H1 (cell line): ENCODE measurements at regions not wholly inside any gene's neighbourhood (a gene's known extent, or its start where the extent isn't known, plus 50 kb on each side); places are given as distances from the start of the nearest gene placed in this dataset.

Experiments
- CTCF ChIA-PET: fragments of 300-600 bp; sonication (Branson Sonifier 250); formaldehyde crosslinking; loops from one replicate; lab custom pipeline; 2021; ENCODE audit not compliant: partially characterized antibody; lab: Charles Lee
- POLR2A ChIA-PET: fragments of 300-600 bp; sonication (Branson Sonifier 250); formaldehyde crosslinking; loops from one replicate; lab custom pipeline; 2021; ENCODE audit warnings: inconsistent platforms; ENCODE audit not compliant: partially characterized antibody; lab: Charles Lee
- DNase-seq, 2 experiments: peaks; one replicate each; pipeline versions ENCODE4 v3.0.0 to v3.0.0-alpha.2; 2010 to 2022; ENCODE audit warnings: low spot score in 2 of 2, low read depth in 1 of 2, mixed read lengths in 1 of 2
- FAIRE-seq: peaks from 2 replicates; lab custom pipeline; 2011; peaks lifted over from hg19 to GRCh38; lab: Jason Lieb, UNC
- H2AFZ ChIP-seq: 2 replicates; pipeline ENCODE4 v1.8.1; 2012; ENCODE audit warnings: low read length, inconsistent platforms
- H2AK5ac ChIP-seq: 2 replicates; pipeline ENCODE4 v1.6.1; 2013; ENCODE audit warnings: low read depth, low read length
- H2BK120ac ChIP-seq: replicated peaks from 2 replicates; pipeline ENCODE3; 2013; ENCODE audit warnings: low read depth, low read length, inconsistent platforms
- H2BK12ac ChIP-seq: 2 replicates; pipeline ENCODE4 v1.6.1; 2013; ENCODE audit warnings: low read depth, low read length
- H2BK15ac ChIP-seq: 2 replicates; pipeline ENCODE4 v1.6.1; 2013; ENCODE audit warnings: low read length
- H2BK20ac ChIP-seq: 2 replicates; pipeline ENCODE4 v1.6.1; 2013; ENCODE audit warnings: low read length
- H2BK5ac ChIP-seq: 2 replicates; pipeline ENCODE4 v1.6.1; 2013; ENCODE audit warnings: low read depth, low read length
- H3K14ac ChIP-seq: 2 replicates; pipeline ENCODE4 v1.6.1; 2013; ENCODE audit warnings: inconsistent platforms; ENCODE audit not compliant: insufficient read length
- H3K18ac ChIP-seq: 2 replicates; pipeline ENCODE4 v1.6.1; 2013; ENCODE audit warnings: low read length; ENCODE audit errors: extremely low read depth
- H3K23ac ChIP-seq: 2 replicates; pipeline ENCODE4 v1.6.1; 2013; ENCODE audit warnings: inconsistent platforms; ENCODE audit not compliant: insufficient read length
- H3K23me2 ChIP-seq: 2 replicates; pipeline ENCODE4 v1.6.1; 2013; ENCODE audit warnings: low read depth, low read length
- H3K27ac ChIP-seq: 2 replicates; pipeline ENCODE4 v1.6.1; 2011; ENCODE audit warnings: low read depth, low read length, inconsistent platforms
- H3K27me3 ChIP-seq, 4 experiments: replicated peaks in 1 of 4; 1 replicate in 1 of 4; 2 replicates in 3 of 4; pipeline versions ENCODE4 v1.6.1 to v1.8.1; 2011 to 2013; ENCODE audit warnings: low read length in 3 of 4, mild to moderate bottlenecking in 3 of 4, inconsistent platforms in 2 of 4, mixed read lengths in 2 of 4, moderate library complexity in 1 of 4; ENCODE audit not compliant: control insufficient read depth in 3 of 4, insufficient read depth in 3 of 4; ENCODE audit errors: extremely low read depth in 1 of 4
- H3K36me3 ChIP-seq, 4 experiments: 2 replicates each; pipeline versions ENCODE4 v1.6.1 to v1.8.1; 2011 to 2013; ENCODE audit warnings: mild to moderate bottlenecking in 4 of 4, low read length in 3 of 4, moderate library complexity in 2 of 4, control low read depth in 1 of 4, inconsistent platforms in 1 of 4; ENCODE audit not compliant: insufficient read depth in 4 of 4, control insufficient read depth in 2 of 4
- H3K4ac ChIP-seq: replicated peaks from 2 replicates; pipeline ENCODE3; 2013; ENCODE audit warnings: low read length, low read depth, mixed read lengths, inconsistent platforms; ENCODE audit not compliant: insufficient read length
- H3K4me1 ChIP-seq, 4 experiments: replicated peaks in 1 of 4; 1 replicate in 1 of 4; 2 replicates in 3 of 4; pipeline versions ENCODE4 v1.6.1 to v1.8.1; 2011 to 2013; ENCODE audit warnings: low read length in 3 of 4, inconsistent platforms in 2 of 4, mixed read lengths in 1 of 4; ENCODE audit not compliant: insufficient read depth in 4 of 4, control insufficient read depth in 3 of 4
- H3K4me2 ChIP-seq, 2 experiments: 2 replicates each; pipeline versions ENCODE4 v1.6.1 to v1.8.1; 2011 to 2013; ENCODE audit warnings: low read depth in 2 of 2, low read length in 2 of 2, control low read depth in 1 of 2, inconsistent platforms in 1 of 2, mild to moderate bottlenecking in 1 of 2; ENCODE audit not compliant: insufficient read depth in 1 of 2
- H3K4me3 ChIP-seq, 4 experiments: fragments of 200-600, 300-600 bp in 1 of 4; sonication (generic), shearing (Covaris generic), sonication (Bioruptor Twin) in 1 of 4; 2 replicates each; pipeline versions ENCODE4 v1.5.1 to v1.8.1; 2011 to 2016; ENCODE audit warnings: low read length in 4 of 4, low read depth in 3 of 4, control low read depth in 2 of 4, inconsistent platforms in 2 of 4, mild to moderate bottlenecking in 2 of 4, mixed read lengths in 1 of 4, moderate library complexity in 1 of 4; ENCODE audit not compliant: insufficient read depth in 2 of 4; ENCODE audit errors: extremely low read depth in 1 of 4
- H3K56ac ChIP-seq: replicated peaks from 2 replicates; pipeline ENCODE3; 2013; ENCODE audit warnings: low read depth, mild to moderate bottlenecking, mixed read lengths, low read length, inconsistent platforms; ENCODE audit not compliant: insufficient read length
- H3K79me1 ChIP-seq: 2 replicates; pipeline ENCODE4 v1.6.1; 2013; ENCODE audit warnings: low read depth, low read length, control low read depth
- H3K79me2 ChIP-seq, 2 experiments: 2 replicates each; pipeline versions ENCODE4 v1.6.1 to v1.8.1; 2012 to 2013; ENCODE audit warnings: low read length in 2 of 2, mild to moderate bottlenecking in 2 of 2, inconsistent platforms in 1 of 2; ENCODE audit not compliant: insufficient read depth in 2 of 2, control insufficient read depth in 1 of 2
- H3K9ac ChIP-seq, 4 experiments: replicated peaks in 1 of 4; 1 replicate in 1 of 4; 2 replicates in 3 of 4; pipeline versions ENCODE4 v1.6.1 to v1.8.1; 2011 to 2013; ENCODE audit warnings: low read depth in 3 of 4, low read length in 3 of 4, control low read depth in 2 of 4, mild to moderate bottlenecking in 2 of 4, moderate library complexity in 2 of 4, inconsistent platforms in 1 of 4; ENCODE audit errors: extremely low read depth in 1 of 4
- H3K9me3 ChIP-seq, 2 experiments: 2 replicates each; pipeline versions ENCODE4 v1.6.1 to v1.8.1; 2012 to 2013; ENCODE audit warnings: mild to moderate bottlenecking in 2 of 2, moderate library complexity in 2 of 2, control low read depth in 1 of 2, inconsistent platforms in 1 of 2, low read depth in 1 of 2, low read length in 1 of 2, mixed read lengths in 1 of 2; ENCODE audit not compliant: insufficient read depth in 2 of 2
- H4K20me1 ChIP-seq, 2 experiments: replicated peaks in 1 of 2; 2 replicates each; pipeline versions ENCODE3 to v1.8.1; 2011 to 2013; ENCODE audit warnings: inconsistent platforms in 2 of 2, low read length in 2 of 2, mild to moderate bottlenecking in 1 of 2; ENCODE audit not compliant: insufficient read depth in 2 of 2, control insufficient read depth in 1 of 2
- H4K5ac ChIP-seq: 2 replicates; pipeline ENCODE4 v1.6.1; 2013; ENCODE audit warnings: low read length, low read depth, mixed read lengths, inconsistent platforms; ENCODE audit not compliant: insufficient read length
- H4K8ac ChIP-seq: 2 replicates; pipeline ENCODE4 v1.8.0; 2013; ENCODE audit warnings: mild to moderate bottlenecking, moderate library complexity, low read length, inconsistent platforms; ENCODE audit not compliant: insufficient read depth; ENCODE audit errors: extremely low read depth
- H4K91ac ChIP-seq: replicated peaks from 2 replicates; pipeline ENCODE3; 2013; ENCODE audit warnings: low read length, mixed read lengths, inconsistent platforms; ENCODE audit not compliant: insufficient read length
- NANOG ChIP-seq: IDR thresholded peaks from 2 replicates; pipeline ENCODE4 v1.6.1; 2011; ENCODE audit warnings: low read length, low read depth, mild to moderate bottlenecking, inconsistent platforms; ENCODE audit not compliant: insufficient read depth, poor library complexity, severe bottlenecking
- POU5F1 ChIP-seq: IDR thresholded peaks from 2 replicates; pipeline ENCODE4 v1.6.1; 2011; ENCODE audit warnings: low read depth, mild to moderate bottlenecking, low read length, moderate library complexity
- SP2 ChIP-seq: IDR thresholded peaks from 2 replicates; pipeline ENCODE4 v1.6.1; 2012; ENCODE audit warnings: mild to moderate bottlenecking, low read length, inconsistent platforms
- TEAD4 ChIP-seq: IDR thresholded peaks from 2 replicates; pipeline ENCODE4 v1.6.1; 2012; ENCODE audit warnings: low read depth, low read length, inconsistent platforms, mixed read lengths

- Histone ChIP-seq H3K79me2 (no peaks in the 10 kb centered on the region), H4K8ac (no peak overlapping the region), H3K23me2 (no peaks in the 10 kb centered on the region), H3K4me1 (no peaks in the 10 kb centered on the region), H3K4me2 (no peak overlapping the region), H3K9ac (no peak overlapping the region), H2AFZ (no peak overlapping the region), H2BK15ac (no peak overlapping the region), H4K91ac (no peak overlapping the region), H2BK20ac (no peak overlapping the region), H2BK12ac (no peak overlapping the region), H2AK5ac (no peak overlapping the region), H3K18ac (no peak overlapping the region), H3K27ac (no peak overlapping the region), H2BK5ac (no peak overlapping the region), H2BK120ac (no peak overlapping the region), H3K56ac (no peak overlapping the region), H3K4me3 (no peak overlapping the region), H3K36me3 (no peaks in the 10 kb centered on the region), H4K5ac (no peak overlapping the region), H3K9me3 (peaks cover 0 to 4% of the 10 kb centered on the region in 2 experiments; a peak in 1 of 4 replicates), H3K4ac (no peak overlapping the region), H3K27me3 (no peaks in the 10 kb centered on the region), H4K20me1 (no peaks in the 10 kb centered on the region), H3K14ac (no peak overlapping the region), H3K23ac (no peak overlapping the region), H3K79me1 (no peaks in the 10 kb centered on the region)
- DNase-seq (no peak), FAIRE-seq (no peak)
- TF ChIP-seq SP2, result no peak
- TF ChIP-seq NANOG, result no peak
- TF ChIP-seq POU5F1, result no peak
- TF ChIP-seq TEAD4, result no peak
- CTCF ChIA-PET, result no interaction called here
- POLR2A ChIA-PET, result no interaction called here
Measured at GRCh38 chr12:78306236-78306635, 475.5 kb downstream of the NAV3 start.
